ENCODE measurements at regions not wholly inside any gene's neighbourhood (a gene's known extent, or its start where the extent isn't known, plus 50 kb on each side); places are given as distances from the start of the nearest gene placed in this dataset.

DNA sequence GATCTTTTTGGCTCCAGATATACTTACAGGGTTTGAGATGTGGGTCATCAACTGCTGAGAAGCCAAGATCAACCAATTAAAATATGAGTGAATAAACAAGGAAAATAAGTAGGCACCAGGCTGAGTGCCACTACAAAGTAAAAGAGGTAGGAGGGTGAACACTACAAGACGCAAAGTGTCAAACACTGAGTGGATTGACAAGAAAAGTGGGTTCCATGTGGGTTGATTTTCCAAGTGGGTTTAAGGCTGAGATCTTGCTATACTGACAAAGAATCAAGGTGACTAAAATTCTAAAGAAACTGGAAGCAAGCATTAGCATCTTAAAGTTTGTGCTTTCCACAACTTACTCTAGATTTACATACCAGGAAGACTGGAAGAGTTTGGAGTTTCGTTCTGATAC, 160.4 kb upstream of the SPACA1 start:
- TF ChIP-seq, protein P1, sequence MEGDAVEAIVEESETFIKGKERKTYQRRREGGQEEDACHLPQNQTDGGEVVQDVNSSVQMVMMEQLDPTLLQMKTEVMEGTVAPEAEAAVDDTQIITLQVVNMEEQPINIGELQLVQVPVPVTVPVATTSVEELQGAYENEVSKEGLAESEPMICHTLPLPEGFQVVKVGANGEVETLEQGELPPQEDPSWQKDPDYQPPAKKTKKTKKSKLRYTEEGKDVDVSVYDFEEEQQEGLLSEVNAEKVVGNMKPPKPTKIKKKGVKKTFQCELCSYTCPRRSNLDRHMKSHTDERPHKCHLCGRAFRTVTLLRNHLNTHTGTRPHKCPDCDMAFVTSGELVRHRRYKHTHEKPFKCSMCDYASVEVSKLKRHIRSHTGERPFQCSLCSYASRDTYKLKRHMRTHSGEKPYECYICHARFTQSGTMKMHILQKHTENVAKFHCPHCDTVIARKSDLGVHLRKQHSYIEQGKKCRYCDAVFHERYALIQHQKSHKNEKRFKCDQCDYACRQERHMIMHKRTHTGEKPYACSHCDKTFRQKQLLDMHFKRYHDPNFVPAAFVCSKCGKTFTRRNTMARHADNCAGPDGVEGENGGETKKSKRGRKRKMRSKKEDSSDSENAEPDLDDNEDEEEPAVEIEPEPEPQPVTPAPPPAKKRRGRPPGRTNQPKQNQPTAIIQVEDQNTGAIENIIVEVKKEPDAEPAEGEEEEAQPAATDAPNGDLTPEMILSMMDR (conservative IDR thresholded peaks at IDR 0.05) = no peak
- TF ChIP-seq EZH2 (IDR thresholded peaks at IDR 0.05; ENCODE audit: low read depth) = no peak
